ENCODE measurements at regions not wholly inside any gene's neighbourhood (a gene's known extent, or its start where the extent isn't known, plus 50 kb on each side); places are given as distances from the start of the nearest gene placed in this dataset.

DNA sequence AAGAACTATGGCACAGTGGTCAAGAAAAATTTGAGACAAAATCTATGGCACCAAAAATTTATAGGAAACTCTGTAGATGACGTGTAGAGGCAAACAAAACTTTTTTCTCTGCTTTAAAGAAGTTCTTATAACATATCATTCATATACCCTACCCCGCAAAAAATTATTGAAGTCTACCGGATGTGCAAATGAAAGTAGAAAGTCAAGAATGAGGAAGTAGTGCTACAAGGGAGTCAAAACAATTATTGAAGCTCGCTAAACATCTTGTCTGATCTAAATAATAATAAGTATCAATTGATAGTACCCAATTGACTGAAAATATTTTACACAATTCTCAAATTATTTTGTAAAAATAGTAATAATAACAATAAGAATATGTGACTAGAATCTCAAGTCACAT lies 398.5 kb downstream of the TAF11L14 start:
- TF ChIP-seq, protein P1, sequence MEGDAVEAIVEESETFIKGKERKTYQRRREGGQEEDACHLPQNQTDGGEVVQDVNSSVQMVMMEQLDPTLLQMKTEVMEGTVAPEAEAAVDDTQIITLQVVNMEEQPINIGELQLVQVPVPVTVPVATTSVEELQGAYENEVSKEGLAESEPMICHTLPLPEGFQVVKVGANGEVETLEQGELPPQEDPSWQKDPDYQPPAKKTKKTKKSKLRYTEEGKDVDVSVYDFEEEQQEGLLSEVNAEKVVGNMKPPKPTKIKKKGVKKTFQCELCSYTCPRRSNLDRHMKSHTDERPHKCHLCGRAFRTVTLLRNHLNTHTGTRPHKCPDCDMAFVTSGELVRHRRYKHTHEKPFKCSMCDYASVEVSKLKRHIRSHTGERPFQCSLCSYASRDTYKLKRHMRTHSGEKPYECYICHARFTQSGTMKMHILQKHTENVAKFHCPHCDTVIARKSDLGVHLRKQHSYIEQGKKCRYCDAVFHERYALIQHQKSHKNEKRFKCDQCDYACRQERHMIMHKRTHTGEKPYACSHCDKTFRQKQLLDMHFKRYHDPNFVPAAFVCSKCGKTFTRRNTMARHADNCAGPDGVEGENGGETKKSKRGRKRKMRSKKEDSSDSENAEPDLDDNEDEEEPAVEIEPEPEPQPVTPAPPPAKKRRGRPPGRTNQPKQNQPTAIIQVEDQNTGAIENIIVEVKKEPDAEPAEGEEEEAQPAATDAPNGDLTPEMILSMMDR (IDR thresholded peaks at IDR 0.05): no peak
- no peak for TF ChIP-seq POLR2A (IDR thresholded peaks at IDR 0.05)

Data from Peyer's patch (tissue), 4 donors.